ENCODE measurements at regions not wholly inside any gene's neighbourhood (a gene's known extent, or its start where the extent isn't known, plus 50 kb on each side); places are given as distances from the start of the nearest gene placed in this dataset.

DNA sequence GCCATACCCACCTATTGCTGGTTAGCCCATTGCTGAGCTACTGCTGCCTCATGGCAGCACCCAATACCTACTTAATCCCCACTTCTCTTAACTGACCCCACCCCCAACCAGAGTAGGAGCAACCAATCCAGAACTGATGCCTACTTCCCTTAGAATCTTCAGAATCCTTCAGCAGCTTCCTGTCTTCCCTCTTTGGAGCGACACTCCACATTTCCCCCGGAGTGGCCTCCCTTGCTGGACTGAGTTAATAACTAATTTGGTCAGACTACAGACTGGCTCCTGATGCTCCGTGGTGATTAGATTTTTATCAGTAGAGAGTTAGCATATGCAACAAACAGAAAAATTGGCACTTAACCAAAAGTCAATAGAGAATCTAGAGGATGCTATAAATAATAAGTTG lies 51.2 kb upstream of the UBR2 start:
- FAIRE-seq (no peak), DNase-seq (ENCODE audit: extremely low read depth in 1 of 4, low spot score in 3 of 4) (no peak), ATAC-seq (no peak)
- no TSS peak for BruUV-seq (replicated peaks)
- Histone ChIP-seq H3K4me1 (replicated peaks in 1 of 2; ENCODE audit: control insufficient read depth in 2 of 2, insufficient read depth in 2 of 2, low read length in 2 of 2) (no peaks in the 10 kb centered on the region), H4K20me1 (replicated peaks; ENCODE audit: control insufficient read depth, insufficient read depth, low read length) (no peaks in the 10 kb centered on the region), H3K9ac (ENCODE audit: insufficient read depth in 1 of 2, low read depth in 2 of 2, low read length in 2 of 2) (no peak overlapping the region), H3K27me3 (ENCODE audit: control insufficient read depth in 2 of 2, insufficient read depth in 2 of 2, low read length in 2 of 2) (peaks cover 10 to 20% of the 10 kb centered on the region in 2 experiments; a peak in 3 of 5 replicates), H3K4me3 (no peak overlapping the region), H3K27ac (ENCODE audit: extremely low read depth, low read depth, low read length) (no peak overlapping the region), H3K36me3 (ENCODE audit: control insufficient read depth, insufficient read depth, low read length) (no peaks in the 10 kb centered on the region), H2AFZ (ENCODE audit: low read depth, low read length) (no peak overlapping the region), H3K4me2 (ENCODE audit: insufficient read depth, low read length) (no peak overlapping the region), H3K79me2 (ENCODE audit: control insufficient read depth, insufficient read depth, low read length) (no peaks in the 10 kb centered on the region), H3K9me1 (ENCODE audit: control insufficient read depth, insufficient read depth, low read length) (no peaks in the 10 kb centered on the region), H3K9me3 (replicated peaks; ENCODE audit: control insufficient read depth, insufficient read depth, low read depth, low read length) (no peaks in the 10 kb centered on the region)
- ChIA-PET CTCF (ENCODE audit: low intra/inter-chr PET ratio) (no interaction called here), POLR2A (interaction anchor here (0.6 to 1.0 kb wide), 2 partner anchors 8 to 22 kb away, joined by 3 read pairs; no protein-coding TSS in a partner anchor)
- no peak for TF ChIP-seq DIDO1 (tag; IDR thresholded peaks at IDR 0.05; ENCODE audit: low read depth)
- no peak for TF ChIP-seq ZC3H8 (IDR thresholded peaks at IDR 0.05)
- TF ChIP-seq CHD2 (IDR thresholded peaks at IDR 0.05; ENCODE audit: low read depth, low read length) = no peak
- TF ChIP-seq BRD4 (IDR thresholded peaks at IDR 0.05) = no peak
- TF ChIP-seq HEY1 (CRISPR knock-in tag; IDR thresholded peaks at IDR 0.05; ENCODE audit: borderline replicate concordance) = no peak
- no peak for TF ChIP-seq TAF9B (IDR thresholded peaks at IDR 0.05; ENCODE audit: partially characterized antibody)
- TF ChIP-seq ZNF445 (CRISPR knock-in tag; IDR thresholded peaks at IDR 0.05; ENCODE audit: low read depth) = no peak
- no peak for TF ChIP-seq TEAD4 (IDR thresholded peaks at IDR 0.05; ENCODE audit: low read length)
- no peak for TF ChIP-seq TEAD4 (CRISPR knock-in tag; IDR thresholded peaks at IDR 0.05; ENCODE audit: borderline replicate concordance)
- no peak for TF ChIP-seq BMI1 (IDR thresholded peaks at IDR 0.05; ENCODE audit: low read length)
- TF ChIP-seq RB1 (IDR thresholded peaks at IDR 0.05; ENCODE audit: low read depth) = no peak
- no peak for TF ChIP-seq MTA1 (IDR thresholded peaks at IDR 0.05; ENCODE audit: borderline replicate concordance)
- TF ChIP-seq RAD51 (IDR thresholded peaks at IDR 0.05; ENCODE audit: borderline replicate concordance, low read depth) = no peak
- TF ChIP-seq, protein P1, sequence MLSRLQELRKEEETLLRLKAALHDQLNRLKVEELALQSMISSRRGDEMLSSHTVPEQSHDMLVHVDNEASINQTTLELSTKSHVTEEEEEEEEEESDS (CRISPR knock-in tag; IDR thresholded peaks at IDR 0.05) = no peak
- TF ChIP-seq, protein P2, sequence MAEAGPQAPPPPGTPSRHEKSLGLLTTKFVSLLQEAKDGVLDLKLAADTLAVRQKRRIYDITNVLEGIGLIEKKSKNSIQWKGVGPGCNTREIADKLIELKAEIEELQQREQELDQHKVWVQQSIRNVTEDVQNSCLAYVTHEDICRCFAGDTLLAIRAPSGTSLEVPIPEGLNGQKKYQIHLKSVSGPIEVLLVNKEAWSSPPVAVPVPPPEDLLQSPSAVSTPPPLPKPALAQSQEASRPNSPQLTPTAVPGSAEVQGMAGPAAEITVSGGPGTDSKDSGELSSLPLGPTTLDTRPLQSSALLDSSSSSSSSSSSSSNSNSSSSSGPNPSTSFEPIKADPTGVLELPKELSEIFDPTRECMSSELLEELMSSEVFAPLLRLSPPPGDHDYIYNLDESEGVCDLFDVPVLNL (CRISPR knock-in tag; IDR thresholded peaks at IDR 0.05; ENCODE audit: low read depth) = no peak
- TF ChIP-seq CEBPG (CRISPR knock-in tag; IDR thresholded peaks at IDR 0.05) = no peak
- TF ChIP-seq CEBPG (tag; conservative IDR thresholded peaks at IDR 0.05 in 1 of 2, IDR thresholded peaks at IDR 0.05 in 1 of 2) = no peak
- no peak for TF ChIP-seq GATAD2B (IDR thresholded peaks at IDR 0.05; ENCODE audit: borderline replicate concordance)
- TF ChIP-seq SRSF7 (optimal IDR thresholded peaks at IDR 0.05; ENCODE audit: low read depth, low read length) = no peak
- no peak for TF ChIP-seq ELF2 (CRISPR knock-in tag; IDR thresholded peaks at IDR 0.05)
- no peak for TF ChIP-seq ZBTB1 (CRISPR knock-in tag; IDR thresholded peaks at IDR 0.05; ENCODE audit: borderline replicate concordance, low read depth)
- WGBS (ENCODE audit: insufficient coverage, low coverage, missing lambda C conversion rate) = 0% methylated on average over 3 of the region's 3 CpGs
- intact Hi-C loops (cut with micrococcal nuclease) (no loop called here), in situ Hi-C loops (cut with MboI) (no loop called here)

Data from K562 (cell line).